Activated CD4-positive, alpha-beta T cell treated with anti-CD3 and anti-CD28 coated beads for 48 hours (primary cell): ENCODE measurements at regions not wholly inside any gene's neighbourhood (a gene's known extent, or its start where the extent isn't known, plus 50 kb on each side); places are given as distances from the start of the nearest gene placed in this dataset.

Experiments
- DNase-seq: peaks from one replicate; pipeline ENCODE4 v3.0.0-alpha.2; 2020

DNA sequence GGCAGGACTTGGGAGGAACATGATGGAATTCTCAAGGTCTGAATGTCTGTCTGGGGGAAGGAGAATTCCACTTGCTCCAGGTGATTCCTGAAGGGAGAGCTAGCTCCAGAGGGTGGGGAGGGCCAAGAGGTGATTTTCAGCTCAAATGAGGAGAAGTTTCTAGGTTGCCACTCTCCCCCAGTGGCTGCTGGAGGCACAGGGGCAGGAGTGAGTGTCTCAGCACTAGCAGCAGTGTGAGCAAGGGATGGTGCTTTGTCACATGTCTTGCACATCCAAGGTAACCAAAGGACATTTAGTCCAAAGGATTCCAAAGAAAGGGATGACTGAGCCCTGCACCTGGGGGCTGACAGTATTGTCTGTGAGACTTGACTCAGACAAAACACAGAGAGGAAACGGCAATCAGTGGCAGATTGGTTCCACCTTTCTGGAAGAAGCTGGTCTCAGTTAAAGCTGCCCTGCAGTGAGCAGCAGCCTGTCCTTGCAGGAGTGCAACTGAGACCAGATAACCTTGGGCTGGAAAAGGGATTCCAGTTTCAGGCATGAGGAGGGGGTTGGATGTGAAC is 51.2 kb upstream of the PCBD1 start:
- DNase-seq, result no peak

DNA sequence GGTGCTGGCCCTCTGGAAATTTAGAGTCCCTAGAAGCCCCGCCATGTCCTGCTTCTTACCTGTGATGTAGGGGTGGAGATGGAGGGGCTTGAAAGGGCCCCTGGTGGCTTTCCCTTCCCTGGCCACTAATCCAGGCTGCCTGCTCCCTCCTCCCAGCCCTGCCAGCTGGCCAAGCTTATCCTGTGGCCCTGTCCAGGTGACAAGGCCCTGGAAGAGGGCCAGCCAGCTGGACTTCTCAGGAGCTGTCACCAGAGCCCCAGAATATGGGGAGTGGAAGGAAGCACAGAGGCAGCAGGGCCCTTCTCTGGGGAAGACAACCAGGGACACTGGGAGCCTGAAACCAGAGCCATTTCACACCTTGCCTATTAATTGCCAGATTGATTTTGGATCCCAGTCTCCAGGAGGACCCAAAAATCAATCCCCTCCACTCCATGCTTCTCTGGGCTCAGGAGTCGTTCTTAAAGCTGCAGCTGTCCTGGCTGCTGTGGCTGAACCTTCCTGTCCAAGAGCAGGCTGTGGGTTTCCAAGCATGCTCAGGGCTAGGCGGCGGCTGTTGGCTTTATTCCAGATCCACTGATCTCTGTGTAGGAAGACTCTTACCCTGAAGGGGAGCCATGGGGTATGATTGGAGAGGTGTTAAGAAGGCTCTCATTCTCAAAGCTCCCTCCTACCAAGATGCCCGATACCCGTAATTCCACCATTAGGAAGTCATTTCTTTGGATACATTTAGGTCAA is 52.6 kb upstream of the PCBD1 start:
- no peak for DNase-seq

DNA sequence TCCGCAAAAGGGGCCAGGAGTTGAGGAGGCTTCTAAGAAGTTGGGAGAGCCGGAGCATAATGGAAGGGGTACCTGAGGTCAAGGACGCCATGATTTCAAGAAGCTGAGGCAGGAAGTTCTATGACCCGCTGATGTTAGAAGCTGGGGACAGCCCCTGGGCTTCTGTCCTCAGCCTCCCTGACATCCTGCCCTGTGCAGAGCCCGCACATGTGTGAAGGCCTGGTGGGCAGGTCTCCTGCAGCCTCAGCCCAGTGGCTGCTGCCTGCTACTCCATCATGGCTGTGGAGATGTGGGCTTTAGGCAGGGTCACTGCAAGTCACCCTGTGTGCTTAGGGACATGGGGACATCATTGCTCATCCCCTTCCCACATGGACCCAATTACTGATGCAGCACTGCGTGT is 53.8 kb upstream of the PCBD1 start:
- no peak for DNase-seq

DNA sequence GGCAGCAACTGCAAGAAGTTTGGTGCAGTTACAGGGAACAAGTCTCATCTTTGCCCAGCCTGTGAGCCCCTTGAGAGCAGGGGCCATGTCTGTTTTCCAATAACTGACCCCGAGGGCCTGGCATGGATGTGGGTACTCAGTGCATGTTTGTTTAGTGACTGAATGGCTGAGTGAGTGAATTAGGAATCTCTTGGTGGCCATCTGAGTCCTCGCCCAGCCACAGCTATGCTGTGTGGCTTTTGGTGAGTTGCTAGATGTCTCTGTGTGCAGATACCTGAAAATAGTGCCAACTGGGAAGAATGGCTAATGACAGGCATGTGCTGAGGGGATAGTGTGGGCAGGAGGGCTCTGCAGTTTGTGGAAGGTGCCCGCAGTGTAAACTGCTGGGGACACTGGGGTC is 54.4 kb upstream of the PCBD1 start:
- DNase-seq, result no peak

DNA sequence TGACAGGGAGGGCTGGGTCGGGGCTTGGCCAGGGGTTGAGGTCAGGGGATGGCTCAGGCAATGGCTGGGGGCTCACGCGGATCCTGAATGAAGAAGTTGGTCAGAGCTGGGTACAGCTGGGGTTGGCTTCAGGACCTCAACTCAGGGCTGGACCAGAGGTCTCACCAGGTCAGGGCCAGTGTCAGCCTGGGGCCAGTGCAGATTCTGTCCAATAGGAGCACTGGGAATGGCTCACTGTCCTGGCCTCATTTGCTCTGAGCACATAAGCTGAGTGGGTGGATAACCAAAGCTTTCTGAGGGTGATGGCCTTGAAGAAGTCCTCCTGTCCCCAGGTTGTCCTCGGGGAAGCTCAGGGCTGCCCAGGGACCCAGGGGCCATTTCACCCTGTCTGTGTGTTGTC is 54.9 kb upstream of the PCBD1 start:
- no peak for DNase-seq

DNA sequence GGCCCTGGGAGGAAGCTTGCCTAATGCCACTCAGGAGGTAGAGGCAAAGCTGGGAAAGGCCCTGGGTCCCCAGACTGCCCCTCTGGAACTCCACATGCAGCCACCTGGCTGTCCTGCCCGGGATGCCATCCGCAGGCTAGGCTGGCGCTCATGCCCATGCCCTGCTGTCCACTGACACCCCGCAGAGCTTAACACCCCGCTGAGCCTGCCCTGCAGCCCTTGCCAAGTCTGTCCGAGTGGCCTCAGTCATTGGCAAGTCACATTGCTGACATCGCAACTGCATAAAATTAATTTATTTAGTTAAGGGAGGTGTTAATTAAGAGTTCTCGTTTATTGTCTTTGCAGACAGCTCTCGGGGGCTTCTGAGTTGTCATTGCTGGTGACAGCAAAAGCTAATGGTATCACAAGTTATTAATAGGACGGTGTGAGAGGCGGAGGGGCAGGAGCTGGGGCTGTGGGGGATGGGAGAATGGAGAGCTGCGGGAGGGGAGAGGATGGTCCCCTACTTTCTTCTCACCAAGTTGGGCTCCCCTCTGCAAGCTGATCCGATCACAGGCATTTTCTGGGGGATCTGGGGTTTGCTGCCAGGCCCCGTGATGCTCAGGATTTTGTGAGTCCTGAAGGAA is 55.6 kb upstream of the PCBD1 start:
- no peak for DNase-seq

DNA sequence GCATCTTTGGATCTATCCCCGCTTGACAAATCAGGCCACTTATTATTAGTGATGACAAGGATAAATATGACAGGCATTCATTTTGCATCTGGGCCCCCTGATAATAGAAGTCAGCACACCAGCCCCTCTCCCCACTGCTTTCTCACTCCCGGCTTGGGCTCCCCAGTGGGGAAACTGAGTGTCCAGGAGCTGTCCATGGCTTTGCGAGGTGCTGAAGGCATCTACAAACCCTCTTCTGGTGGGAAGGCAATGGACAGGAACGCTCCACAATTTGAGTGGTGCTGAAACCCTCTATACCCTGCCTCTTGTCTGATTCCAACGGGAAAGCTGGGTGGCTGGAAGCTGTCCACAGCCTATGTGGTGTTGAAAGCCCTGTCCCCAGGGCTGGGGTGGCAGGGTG is 61.7 kb upstream of the PCBD1 start:
- no peak for DNase-seq

DNA sequence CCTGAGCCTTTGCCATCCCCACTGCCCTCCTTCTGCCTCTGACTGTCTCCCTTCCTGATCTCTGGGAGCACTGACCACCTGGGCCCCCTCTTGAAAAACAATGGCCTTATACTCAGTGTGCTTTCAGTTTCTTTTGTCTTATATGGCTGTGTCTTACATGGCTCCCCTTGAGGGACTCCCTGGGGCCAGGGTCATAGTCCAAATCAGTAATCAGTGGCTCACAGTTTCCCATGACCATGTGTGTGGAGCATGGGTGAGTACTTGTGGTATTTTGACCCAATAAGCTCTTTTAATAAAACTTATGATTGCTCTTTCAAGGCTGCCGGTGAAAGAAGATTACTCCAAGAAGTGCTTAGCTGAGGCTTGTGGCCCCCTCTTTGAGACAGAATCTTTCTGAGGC is 62.4 kb upstream of the PCBD1 start:
- no peak for DNase-seq

DNA sequence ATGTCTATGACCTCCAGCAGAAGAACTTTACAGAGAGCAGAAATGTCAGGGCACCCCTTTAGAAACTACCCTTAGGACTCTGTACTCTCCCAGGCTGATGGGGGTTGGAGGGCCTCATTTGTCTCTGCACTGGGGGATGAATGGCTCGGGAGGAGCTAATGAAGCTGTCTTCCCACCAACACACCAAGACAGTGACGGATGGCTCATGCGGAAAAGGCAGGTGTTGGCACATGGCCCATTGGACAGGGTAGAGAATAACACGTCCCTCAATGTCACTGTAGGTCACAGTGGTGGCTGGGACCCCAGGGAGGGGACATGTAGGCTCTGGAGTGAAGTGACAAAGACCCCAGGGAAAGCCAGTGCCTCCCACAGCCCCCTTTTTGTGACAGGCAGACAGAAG is 64.0 kb upstream of the PCBD1 start:
- no peak for DNase-seq

DNA sequence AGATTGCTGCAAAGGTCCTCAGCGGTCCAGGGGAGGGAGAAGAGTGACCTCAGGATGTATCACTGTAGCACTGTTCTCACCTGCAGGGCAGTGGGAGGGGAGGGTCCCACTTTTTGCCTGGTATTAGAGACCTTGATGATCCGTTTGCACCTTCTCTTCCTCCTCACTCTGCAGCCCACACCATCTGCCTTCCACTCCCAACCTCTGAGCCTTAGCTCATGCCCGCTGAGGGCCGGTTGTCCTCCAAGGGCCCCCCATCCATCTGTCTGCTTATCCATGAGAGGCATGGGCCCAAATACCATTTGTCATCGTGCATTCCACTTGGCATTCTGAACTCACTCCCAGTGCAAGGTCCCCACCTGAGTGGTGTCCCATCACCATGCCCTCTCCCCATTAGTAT is 64.6 kb upstream of the PCBD1 start:
- no peak for DNase-seq

DNA sequence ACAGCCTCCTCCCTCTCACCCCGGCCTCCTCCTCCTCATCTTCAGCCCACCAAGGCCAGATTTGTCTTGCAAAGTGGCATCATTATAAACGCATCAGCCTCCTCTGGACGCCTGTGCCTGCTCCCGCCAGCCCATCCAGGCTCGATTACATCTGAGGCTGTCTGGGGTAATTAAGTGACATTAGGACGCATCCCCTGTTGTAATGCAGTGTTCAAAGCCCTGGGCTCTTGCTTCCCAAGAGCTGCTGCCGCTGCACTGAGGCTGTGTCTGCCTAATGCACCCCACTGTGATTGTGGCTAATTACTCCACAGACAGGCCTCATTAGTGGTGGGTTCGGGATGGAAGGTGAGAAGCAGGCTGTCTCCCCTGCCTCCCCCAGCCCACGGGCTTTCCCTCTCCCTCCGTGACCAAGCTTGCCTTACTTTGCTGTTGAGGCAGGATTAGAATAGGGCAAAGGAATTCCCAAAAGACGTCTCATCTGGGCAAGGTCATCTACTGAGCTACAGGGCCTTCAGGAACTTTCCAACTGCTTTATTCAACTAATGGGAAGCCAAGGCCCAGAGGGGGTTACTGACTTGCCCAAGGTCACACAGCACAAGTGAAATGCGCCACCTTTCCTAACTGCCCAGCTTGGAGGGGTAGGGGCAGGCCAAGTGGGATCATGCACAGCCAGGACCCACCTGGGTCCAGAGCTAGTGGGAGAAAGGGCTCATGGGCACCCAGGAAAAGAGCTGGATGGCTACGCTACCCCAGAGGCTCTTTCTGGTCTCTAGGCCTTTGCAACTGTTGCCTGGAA is 66.2 kb upstream of the PCBD1 start:
- DNase-seq, result no peak

DNA sequence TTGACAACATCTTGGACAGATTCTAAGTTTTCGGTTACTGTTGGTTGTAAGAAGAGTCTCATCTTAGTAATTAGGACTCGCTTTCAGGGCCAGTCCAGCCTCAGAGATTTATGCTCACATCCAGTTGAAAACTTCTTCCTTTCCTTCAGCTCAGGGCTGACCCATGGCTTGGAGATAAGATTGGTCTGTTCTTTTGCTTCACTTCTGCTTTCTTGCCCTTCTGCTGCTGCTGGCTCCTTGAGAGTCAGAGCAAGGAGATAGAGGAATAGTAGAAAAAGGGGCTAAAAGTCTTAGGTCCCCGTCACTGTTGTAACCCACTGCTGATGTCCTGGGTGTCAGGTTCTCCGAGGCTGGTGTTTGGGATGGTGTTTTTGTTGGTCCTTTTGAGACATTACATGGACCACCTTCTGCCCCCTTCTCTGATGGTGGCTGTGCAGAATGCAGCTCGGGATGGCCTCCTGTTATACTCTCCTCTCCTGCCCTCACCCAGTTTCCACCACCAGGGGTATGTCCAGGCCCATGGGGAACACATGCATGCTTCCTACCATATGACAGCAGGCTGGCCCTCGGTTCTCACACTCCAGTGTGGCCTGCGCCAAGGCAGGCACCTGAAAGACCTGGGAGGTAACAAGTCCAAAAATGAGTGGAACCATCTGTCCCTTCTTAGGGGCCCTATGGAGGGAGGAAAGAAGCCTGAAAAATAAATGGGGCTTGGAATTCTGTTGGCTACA is 67.8 kb upstream of the PCBD1 start:
- DNase-seq, result no peak

DNA sequence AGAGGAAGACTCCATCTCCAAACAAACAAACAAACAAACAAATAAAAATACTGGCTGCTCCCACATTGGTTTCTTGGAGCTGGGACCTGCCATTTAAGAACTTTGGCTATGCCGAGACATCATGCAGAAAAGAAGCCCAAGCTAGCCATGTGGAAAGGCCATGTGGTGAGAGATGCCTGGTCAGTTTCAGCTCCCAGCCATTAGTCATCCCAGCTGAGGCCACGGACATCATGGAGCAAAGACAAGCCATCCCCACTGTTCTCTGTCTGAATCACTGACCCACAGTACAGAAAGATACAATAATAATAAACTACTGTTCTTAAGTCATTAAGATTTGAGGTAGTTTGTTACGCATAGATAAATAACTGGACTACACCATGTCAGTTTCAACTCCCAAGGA is 70.0 kb upstream of the PCBD1 start:
- no peak for DNase-seq

DNA sequence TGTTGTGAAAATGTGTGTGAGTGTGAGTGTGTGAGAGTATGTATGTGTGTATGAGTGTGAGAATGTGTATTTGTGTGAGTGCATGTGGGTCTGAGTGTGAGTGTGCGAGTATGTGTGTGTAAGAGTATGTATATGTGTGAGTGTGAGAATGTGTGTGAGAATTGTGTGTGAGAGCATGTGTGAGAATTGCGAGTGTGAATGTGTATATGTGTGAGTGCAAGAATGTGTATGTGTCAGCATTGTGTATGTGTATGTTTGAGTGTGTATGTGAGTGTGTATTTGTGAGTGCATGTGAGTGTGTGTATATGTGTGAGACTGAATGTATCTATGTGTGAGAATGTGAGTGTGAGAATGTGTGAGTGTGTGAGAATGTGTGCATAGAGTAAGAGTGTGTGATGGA is 72.0 kb upstream of the PCBD1 start:
- DNase-seq, result no peak

DNA sequence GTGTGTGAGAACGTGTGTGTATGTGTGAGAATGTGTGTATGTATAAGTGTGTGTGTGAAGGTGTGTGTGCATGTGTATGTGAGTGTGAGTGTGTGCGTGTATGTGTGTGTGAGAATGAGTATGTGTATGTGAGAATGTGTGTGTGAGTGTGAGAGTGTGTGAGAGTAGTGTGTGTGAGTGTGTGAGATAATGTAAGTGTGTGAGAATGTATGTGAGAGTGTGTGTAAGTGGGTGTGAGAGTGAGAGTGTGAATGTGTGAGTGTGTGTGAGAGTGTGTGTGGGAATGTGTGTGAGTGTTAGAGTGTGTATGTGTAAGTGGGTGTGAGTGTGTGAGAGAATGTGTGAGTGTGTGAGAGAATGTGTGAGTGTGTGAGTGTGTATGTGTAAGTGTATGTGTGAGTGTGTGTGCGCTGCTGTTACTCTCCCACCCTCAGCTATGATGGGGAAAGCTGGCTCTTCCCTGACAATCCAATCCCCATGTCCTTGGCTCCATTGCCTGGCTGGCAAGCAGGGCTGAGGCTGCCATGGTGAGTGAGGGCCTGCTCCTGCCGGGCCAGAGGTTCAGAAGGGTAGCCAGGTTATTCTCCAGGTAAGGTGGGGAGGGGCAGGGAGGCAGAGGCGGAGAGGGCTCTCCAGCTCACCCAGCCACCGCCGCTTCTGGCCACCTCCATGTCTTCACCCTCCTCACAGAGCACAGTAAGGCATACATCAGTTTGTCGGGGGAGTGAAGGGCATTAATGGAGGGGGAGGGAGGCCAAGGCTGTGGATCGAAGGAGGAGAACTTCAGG is 72.6 kb upstream of the PCBD1 start:
- DNase-seq, result no peak

DNA sequence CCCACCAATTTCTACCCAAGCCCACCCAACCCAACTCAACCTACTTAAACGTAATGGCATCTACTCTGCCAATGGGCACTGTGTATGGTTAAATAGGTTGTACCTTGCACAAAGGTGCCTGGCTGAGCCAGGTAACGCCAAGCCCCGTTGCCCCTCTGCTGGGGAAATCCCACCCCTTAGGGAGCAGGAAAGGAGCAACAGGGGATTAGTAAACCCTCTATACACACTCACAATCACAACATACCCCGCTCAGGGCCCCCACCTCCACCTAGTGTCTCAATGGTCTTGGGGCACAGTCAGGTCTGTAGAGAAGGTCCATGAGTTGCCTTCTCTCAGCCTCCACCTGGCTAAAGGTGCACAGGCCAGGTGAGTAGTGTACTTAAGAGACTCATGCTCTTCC is 74.3 kb upstream of the PCBD1 start:
- no peak for DNase-seq

DNA sequence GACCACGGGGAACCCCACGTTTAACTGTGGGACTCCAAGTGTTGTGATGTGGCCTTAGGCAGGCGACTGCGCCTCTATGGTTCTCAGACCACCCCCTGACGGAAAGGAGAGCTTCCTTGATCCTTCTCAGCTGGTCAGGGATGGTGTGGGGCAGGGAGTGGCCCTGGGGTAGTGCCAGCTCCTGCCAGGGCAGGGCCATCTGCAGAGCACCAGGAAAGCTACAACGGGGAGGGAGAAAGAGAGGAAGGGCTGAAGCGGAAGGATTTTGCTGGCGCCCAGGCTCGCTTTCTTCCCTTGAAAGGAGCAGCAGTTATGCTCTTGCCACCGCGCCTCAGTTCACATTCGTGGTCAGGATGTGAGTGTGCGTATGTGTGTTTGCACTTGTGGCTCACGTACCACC is 74.9 kb upstream of the PCBD1 start:
- no peak for DNase-seq

DNA sequence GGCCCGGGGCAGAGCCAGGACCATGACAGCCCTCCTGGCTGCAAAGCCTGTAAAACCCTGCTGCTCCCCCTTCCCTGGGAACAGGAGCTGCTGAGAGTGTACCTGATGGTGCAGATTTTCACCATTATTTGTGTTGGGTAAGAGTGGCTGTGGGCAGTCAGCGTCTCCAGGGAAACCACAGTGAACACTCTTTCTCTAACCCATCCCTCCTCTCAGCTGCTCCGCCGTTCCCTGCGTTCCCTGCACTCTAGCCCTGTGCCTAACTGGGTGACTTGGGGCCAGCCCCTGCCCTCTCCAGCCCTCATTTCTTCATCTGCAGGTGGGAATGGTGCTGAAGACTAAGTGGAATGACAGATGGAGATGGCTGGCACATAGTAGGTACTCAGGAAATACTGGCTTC is 75.9 kb upstream of the PCBD1 start:
- DNase-seq, result no peak

DNA sequence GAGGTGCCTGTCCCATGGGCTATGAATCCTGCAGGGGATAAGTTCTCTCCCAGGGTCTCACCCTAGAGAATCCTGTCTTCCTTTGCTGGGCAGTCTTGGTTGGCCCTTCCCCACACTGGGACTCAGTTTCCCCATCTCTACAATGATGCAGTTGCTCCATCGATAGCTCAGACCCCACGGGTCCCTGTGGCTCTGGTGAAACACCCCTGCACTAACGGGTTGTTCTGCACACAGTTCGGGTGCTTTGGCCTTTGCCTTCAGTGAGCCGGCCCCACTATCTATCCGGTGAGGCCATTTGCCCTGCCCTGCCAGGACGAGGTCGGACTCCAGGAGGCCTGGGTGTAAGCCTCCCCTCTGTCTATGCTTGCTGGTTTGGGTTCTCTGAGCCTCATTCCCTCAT is 76.5 kb upstream of the PCBD1 start:
- DNase-seq, result no peak

DNA sequence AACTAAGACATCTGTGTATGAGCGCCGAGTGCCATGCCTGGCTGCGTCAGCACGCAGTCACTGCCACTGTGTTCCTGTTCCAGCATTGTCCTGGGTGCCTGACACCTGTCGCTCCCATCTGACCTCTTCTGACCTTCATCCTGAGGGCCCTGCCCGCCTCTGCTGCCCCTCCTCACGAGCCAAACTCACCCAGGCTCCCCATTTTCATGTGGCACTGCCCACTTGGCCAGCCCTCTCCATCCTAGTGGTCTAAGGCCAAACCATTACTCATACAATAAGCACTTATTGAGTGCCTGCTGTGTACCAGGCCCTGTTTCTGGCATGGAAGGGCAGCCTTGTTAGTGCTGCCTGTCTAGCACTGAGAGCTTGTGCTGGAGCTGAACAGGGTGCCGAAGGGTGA is 77.2 kb upstream of the PCBD1 start:
- DNase-seq, result no peak

DNA sequence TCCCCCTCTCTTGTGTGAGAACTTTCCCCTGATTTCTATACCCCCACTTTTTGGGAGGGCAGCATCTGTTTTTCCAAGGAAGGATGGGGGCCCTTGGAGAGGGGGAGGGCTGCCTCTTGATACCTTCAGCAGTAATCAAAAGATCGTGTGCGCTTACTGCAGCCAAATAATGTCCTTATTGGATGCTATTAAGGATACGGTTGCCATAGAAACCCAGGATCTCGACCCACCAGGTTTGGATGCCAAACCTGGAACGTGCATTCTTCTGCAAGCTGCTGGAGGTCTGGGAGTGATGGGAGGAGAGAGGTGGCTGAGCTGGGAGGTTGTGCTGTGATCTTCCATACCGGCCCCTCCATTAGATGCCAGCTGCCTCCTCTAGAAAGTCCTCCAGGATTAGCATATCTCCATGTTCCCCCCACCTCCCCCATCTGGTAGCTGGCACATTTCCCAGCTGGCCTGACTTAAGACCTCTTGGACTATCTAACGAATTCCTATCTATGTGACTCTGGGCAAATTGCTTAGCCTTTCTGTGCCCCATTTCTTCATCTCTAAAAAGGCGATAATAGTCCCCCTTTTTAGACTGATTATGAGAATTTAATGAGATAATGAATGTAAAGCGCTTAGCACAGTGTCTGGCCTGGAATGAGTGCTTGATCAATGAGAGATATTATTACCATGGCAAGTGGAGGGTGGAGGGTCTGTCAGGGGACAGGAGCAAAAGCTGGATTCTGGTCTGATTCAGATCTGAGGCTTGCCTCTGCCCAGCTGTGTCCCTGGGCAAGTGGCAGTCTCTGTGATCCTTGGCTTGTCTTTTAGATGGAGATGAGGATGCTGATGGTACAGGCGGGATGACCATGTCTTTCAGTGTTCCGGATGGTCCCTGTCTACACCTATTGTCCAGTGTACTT is 78.5 kb upstream of the PCBD1 start:
- no peak for DNase-seq
